ENCODE measurements at regions not wholly inside any gene's neighbourhood (a gene's known extent, or its start where the extent isn't known, plus 50 kb on each side); places are given as distances from the start of the nearest gene placed in this dataset.

DNA sequence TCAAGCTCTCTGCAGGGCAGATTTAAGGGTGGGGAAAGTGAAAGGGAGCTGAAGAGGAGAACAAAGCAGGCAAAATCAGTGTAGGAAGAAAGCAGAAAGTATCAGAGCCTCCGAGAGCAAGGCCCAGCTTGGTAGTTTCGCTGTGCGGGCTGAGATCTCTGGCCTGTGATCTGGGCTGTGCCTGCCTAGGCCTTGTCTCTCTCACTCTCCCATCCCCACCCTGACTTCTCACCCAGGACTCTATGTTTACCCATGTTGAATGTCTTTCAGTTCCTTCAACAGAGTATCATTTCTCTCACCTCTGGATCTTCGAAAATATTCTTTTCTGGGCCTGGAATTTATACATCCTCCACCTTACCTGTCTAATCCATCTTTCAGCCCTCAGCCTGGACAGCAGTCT, 391.3 kb downstream of the FOXO1 start:
- no peak for TF ChIP-seq POLR2A (IDR thresholded peaks at IDR 0.05)
- TF ChIP-seq, protein P1, sequence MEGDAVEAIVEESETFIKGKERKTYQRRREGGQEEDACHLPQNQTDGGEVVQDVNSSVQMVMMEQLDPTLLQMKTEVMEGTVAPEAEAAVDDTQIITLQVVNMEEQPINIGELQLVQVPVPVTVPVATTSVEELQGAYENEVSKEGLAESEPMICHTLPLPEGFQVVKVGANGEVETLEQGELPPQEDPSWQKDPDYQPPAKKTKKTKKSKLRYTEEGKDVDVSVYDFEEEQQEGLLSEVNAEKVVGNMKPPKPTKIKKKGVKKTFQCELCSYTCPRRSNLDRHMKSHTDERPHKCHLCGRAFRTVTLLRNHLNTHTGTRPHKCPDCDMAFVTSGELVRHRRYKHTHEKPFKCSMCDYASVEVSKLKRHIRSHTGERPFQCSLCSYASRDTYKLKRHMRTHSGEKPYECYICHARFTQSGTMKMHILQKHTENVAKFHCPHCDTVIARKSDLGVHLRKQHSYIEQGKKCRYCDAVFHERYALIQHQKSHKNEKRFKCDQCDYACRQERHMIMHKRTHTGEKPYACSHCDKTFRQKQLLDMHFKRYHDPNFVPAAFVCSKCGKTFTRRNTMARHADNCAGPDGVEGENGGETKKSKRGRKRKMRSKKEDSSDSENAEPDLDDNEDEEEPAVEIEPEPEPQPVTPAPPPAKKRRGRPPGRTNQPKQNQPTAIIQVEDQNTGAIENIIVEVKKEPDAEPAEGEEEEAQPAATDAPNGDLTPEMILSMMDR (IDR thresholded peaks at IDR 0.05), result no peak

Data from Peyer's patch (tissue), 4 donors.